SK-MEL-5 (cell line): ENCODE measurements at regions not wholly inside any gene's neighbourhood (a gene's known extent, or its start where the extent isn't known, plus 50 kb on each side); places are given as distances from the start of the nearest gene placed in this dataset.

Experiments used
- DNase-seq: peaks from one replicate; pipeline ENCODE4 v3.0.0-alpha.2; 2016; ENCODE audit warnings: low read depth, low spot score
- in situ Hi-C: cut with HindIII; loops from 2 replicates; pipeline ENCODE4 v1.10.0; 2016; ENCODE audit warnings: low sequenced_read_pairs, high pct_unique_total_duplicates, low pct_unique_long_range_greater_than_20kb

GRCh38 chr10:4775808-4776207 lies 50.2 kb upstream of the AKR1E2 start:
- in situ Hi-C loops: no loop called here
- DNase-seq: peak; percentile 64

- no peak for DNase-seq
- in situ Hi-C loops: no loop called here
Observed at GRCh38 chr10:4772202-4772570, 53.8 kb upstream of the AKR1E2 start.

- no peak for DNase-seq
- in situ Hi-C loops: no loop called here
Observed at GRCh38 chr10:4771554-4772201, 54.3 kb upstream of the AKR1E2 start.

GRCh38 chr10:4770801-4771553 lies 55.0 kb upstream of the AKR1E2 start:
- in situ Hi-C loops: no loop called here
- DNase-seq: peak; percentile 74

GRCh38 chr10:4768416-4768815 lies 57.6 kb upstream of the AKR1E2 start:
- DNase-seq: no peak
- in situ Hi-C loops: no loop called here

GRCh38 chr10:4767033-4767814 lies 58.8 kb upstream of the AKR1E2 start:
- peak; percentile 68 for DNase-seq
- in situ Hi-C loops: no loop called here

GRCh38 chr10:4766454-4766853 lies 59.6 kb upstream of the AKR1E2 start:
- in situ Hi-C loops: no loop called here
- DNase-seq: peak; percentile 34

- in situ Hi-C loops: no loop called here
- peak; percentile 87 for DNase-seq
Observed at GRCh38 chr10:4765428-4765827, 60.6 kb upstream of the AKR1E2 start.

GRCh38 chr10:4763960-4764428 lies 62.0 kb upstream of the AKR1E2 start:
- in situ Hi-C loops: no loop called here
- peak; percentile 52 for DNase-seq

- in situ Hi-C loops: no loop called here
- no peak for DNase-seq
Observed at GRCh38 chr10:4763513-4763912, 62.5 kb upstream of the AKR1E2 start.

GRCh38 chr10:4758256-4758655 lies 67.8 kb upstream of the AKR1E2 start:
- DNase-seq: no peak
- in situ Hi-C loops: no loop called here

GRCh38 chr10:4755286-4755989 lies 70.6 kb upstream of the AKR1E2 start:
- in situ Hi-C loops: no loop called here
- DNase-seq: no peak

GRCh38 chr10:4754143-4754542 lies 71.9 kb upstream of the AKR1E2 start:
- no peak for DNase-seq
- in situ Hi-C loops: no loop called here

- in situ Hi-C loops: no loop called here
Observed at GRCh38 chr10:4751211-4751610, 74.8 kb upstream of the AKR1E2 start.

GRCh38 chr10:4749271-4749574 lies 76.8 kb upstream of the AKR1E2 start:
- in situ Hi-C loops: no loop called here

More at GRCh38 chr10:4751211-4751610, 74.8 kb upstream of the AKR1E2 start:
- no peak for DNase-seq

GRCh38 chr10:4748491-4749270 lies 77.3 kb upstream of the AKR1E2 start:
- no peak for DNase-seq
- in situ Hi-C loops: no loop called here

More at GRCh38 chr10:4749271-4749574, 76.8 kb upstream of the AKR1E2 start:
- DNase-seq: no peak

- DNase-seq: no peak
- in situ Hi-C loops: no loop called here
Observed at GRCh38 chr10:4742217-4742616, 83.8 kb upstream of the AKR1E2 start.
